Neural cell (in vitro differentiated cells): ENCODE measurements at regions not wholly inside any gene's neighbourhood (a gene's known extent, or its start where the extent isn't known, plus 50 kb on each side); places are given as distances from the start of the nearest gene placed in this dataset.

Experiments used
- CTCF ChIP-seq: fragments of 450-650 bp; IDR thresholded peaks from 2 replicates; pipeline ENCODE4 v1.5.1; 2014; ENCODE audit warnings: antibody characterized with exemption, mild to moderate bottlenecking, moderate library complexity; ENCODE audit not compliant: poor library complexity, severe bottlenecking
- EP300 ChIP-seq: fragments of 450-650 bp; conservative IDR thresholded peaks from 2 replicates; pipeline ENCODE4 v1.6.1; 2014; ENCODE audit warnings: antibody characterized with exemption, mild to moderate bottlenecking, moderate library complexity; ENCODE audit not compliant: poor library complexity, severe bottlenecking
- EZH2 ChIP-seq: fragments of 200-600, 300-800 bp; shearing (Covaris generic), sonication (generic); IDR thresholded peaks from 2 replicates; pipeline ENCODE4 v1.6.1; 2014; ENCODE audit warnings: antibody characterized with exemption, low read length, borderline replicate concordance, mild to moderate bottlenecking; ENCODE audit not compliant: insufficient read depth, poor library complexity, severe bottlenecking
- MXI1 ChIP-seq: fragments of 450-650 bp; conservative IDR thresholded peaks from 2 replicates; pipeline ENCODE4 v1.6.1; 2014; ENCODE audit warnings: antibody characterized with exemption, mild to moderate bottlenecking; ENCODE audit not compliant: poor library complexity, severe bottlenecking
- POLR2AphosphoS5 ChIP-seq: IDR thresholded peaks from 2 replicates; pipeline ENCODE4 v1.6.1; 2012
- RAD21 ChIP-seq: fragments of 450-650 bp; conservative IDR thresholded peaks from 2 replicates; pipeline ENCODE4 v1.6.1; 2014; ENCODE audit warnings: antibody characterized with exemption, mild to moderate bottlenecking, moderate library complexity
- TAF1 ChIP-seq: IDR thresholded peaks from 2 replicates; pipeline ENCODE4 v1.6.1; 2012; ENCODE audit warnings: low read depth
- TF ChIP-seq, protein P1 (sequence below): IDR thresholded peaks from 2 replicates; pipeline ENCODE4 v1.6.1; 2012; ENCODE audit warnings: borderline replicate concordance

DNA sequence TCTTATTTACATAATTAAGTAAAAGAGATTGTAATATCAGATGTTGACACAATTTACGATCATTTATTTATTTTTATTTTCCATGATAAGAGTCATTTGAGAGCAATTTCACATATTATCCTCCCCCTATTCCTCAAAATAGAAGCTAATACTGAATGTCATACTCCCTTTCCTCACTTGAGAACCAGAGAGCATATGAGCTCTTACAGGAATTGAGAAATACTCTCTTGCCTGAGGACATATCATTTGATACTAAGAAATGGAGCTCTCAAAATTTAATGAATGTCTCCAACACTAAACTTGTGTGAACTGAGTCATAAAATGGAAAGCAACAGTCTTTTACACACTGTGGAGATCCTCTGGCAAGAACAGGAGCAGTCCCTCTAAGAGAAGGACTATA, 68.5 kb upstream of the CHST9 start:
- TF ChIP-seq CTCF, result no peak
- no peak for TF ChIP-seq EP300
- TF ChIP-seq EZH2, result no peak
- TF ChIP-seq POLR2AphosphoS5, result no peak
- TF ChIP-seq RAD21, result no peak
- TF ChIP-seq, protein P1, sequence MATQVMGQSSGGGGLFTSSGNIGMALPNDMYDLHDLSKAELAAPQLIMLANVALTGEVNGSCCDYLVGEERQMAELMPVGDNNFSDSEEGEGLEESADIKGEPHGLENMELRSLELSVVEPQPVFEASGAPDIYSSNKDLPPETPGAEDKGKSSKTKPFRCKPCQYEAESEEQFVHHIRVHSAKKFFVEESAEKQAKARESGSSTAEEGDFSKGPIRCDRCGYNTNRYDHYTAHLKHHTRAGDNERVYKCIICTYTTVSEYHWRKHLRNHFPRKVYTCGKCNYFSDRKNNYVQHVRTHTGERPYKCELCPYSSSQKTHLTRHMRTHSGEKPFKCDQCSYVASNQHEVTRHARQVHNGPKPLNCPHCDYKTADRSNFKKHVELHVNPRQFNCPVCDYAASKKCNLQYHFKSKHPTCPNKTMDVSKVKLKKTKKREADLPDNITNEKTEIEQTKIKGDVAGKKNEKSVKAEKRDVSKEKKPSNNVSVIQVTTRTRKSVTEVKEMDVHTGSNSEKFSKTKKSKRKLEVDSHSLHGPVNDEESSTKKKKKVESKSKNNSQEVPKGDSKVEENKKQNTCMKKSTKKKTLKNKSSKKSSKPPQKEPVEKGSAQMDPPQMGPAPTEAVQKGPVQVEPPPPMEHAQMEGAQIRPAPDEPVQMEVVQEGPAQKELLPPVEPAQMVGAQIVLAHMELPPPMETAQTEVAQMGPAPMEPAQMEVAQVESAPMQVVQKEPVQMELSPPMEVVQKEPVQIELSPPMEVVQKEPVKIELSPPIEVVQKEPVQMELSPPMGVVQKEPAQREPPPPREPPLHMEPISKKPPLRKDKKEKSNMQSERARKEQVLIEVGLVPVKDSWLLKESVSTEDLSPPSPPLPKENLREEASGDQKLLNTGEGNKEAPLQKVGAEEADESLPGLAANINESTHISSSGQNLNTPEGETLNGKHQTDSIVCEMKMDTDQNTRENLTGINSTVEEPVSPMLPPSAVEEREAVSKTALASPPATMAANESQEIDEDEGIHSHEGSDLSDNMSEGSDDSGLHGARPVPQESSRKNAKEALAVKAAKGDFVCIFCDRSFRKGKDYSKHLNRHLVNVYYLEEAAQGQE, result no peak
- TF ChIP-seq TAF1, result no peak
- no peak for TF ChIP-seq MXI1
